Tongue (tissue), 1 donor: ENCODE measurements at regions not wholly inside any gene's neighbourhood (a gene's known extent, or its start where the extent isn't known, plus 50 kb on each side); places are given as distances from the start of the nearest gene placed in this dataset.

ENCODE experiments used
- DNase-seq: peaks from one replicate; pipeline ENCODE4 v3.0.0-alpha.2; 2015

GRCh38 chr7:11895337-11895736 lies 63.3 kb upstream of the THSD7A start:
- peak; percentile 0 for DNase-seq

- no peak for DNase-seq
These were observed 64.7 kb upstream of the THSD7A start for GRCh38 chr7:11896663-11897062.

- no peak for DNase-seq
These were observed 67.2 kb upstream of the THSD7A start for GRCh38 chr7:11899247-11899646.

GRCh38 chr7:11910253-11910652 lies 78.3 kb upstream of the THSD7A start:
- DNase-seq: no peak

- DNase-seq: peak; percentile 3
These were observed 79.9 kb upstream of the THSD7A start for GRCh38 chr7:11911900-11912299.

- DNase-seq: no peak
These were observed 82.6 kb upstream of the THSD7A start for GRCh38 chr7:11914645-11915044.

GRCh38 chr7:11923376-11923930 lies 91.5 kb upstream of the THSD7A start:
- no peak for DNase-seq

GRCh38 chr7:11931307-11931706 lies 99.3 kb upstream of the THSD7A start:
- no peak for DNase-seq

GRCh38 chr7:11934796-11935195 lies 102.8 kb upstream of the THSD7A start:
- DNase-seq: no peak

GRCh38 chr7:11935905-11936304 lies 103.9 kb upstream of the THSD7A start:
- DNase-seq: no peak

GRCh38 chr7:11946794-11947193 lies 114.8 kb upstream of the THSD7A start:
- no peak for DNase-seq

- no peak for DNase-seq
These were observed 118.3 kb upstream of the THSD7A start for GRCh38 chr7:11950281-11950680.

GRCh38 chr7:11950942-11951341 lies 118.9 kb upstream of the THSD7A start:
- no peak for DNase-seq

GRCh38 chr7:11951909-11952308 lies 119.9 kb upstream of the THSD7A start:
- DNase-seq: no peak

- DNase-seq: no peak
These were observed 121.0 kb upstream of the THSD7A start for GRCh38 chr7:11952972-11953371.

- no peak for DNase-seq
These were observed 125.0 kb upstream of the THSD7A start for GRCh38 chr7:11956991-11957390.

- no peak for DNase-seq
These were observed 126.0 kb upstream of the THSD7A start for GRCh38 chr7:11957956-11958355.

- DNase-seq: no peak
These were observed 127.1 kb upstream of the THSD7A start for GRCh38 chr7:11959121-11959520.

- DNase-seq: no peak
These were observed 128.6 kb upstream of the THSD7A start for GRCh38 chr7:11960621-11961020.

GRCh38 chr7:11969643-11970042 lies 137.6 kb upstream of the THSD7A start:
- no peak for DNase-seq

GRCh38 chr7:11970132-11970531 lies 138.1 kb upstream of the THSD7A start:
- no peak for DNase-seq

GRCh38 chr7:11985376-11985775 lies 153.4 kb upstream of the THSD7A start:
- no peak for DNase-seq

GRCh38 chr7:11985971-11986370 lies 154.0 kb upstream of the THSD7A start:
- no peak for DNase-seq

- DNase-seq: no peak
These were observed 156.2 kb upstream of the THSD7A start for GRCh38 chr7:11988186-11988585.

GRCh38 chr7:12002428-12002827 lies 170.4 kb upstream of the THSD7A start:
- DNase-seq: no peak
